ENCODE measurements at regions not wholly inside any gene's neighbourhood (a gene's known extent, or its start where the extent isn't known, plus 50 kb on each side); places are given as distances from the start of the nearest gene placed in this dataset.

DNA sequence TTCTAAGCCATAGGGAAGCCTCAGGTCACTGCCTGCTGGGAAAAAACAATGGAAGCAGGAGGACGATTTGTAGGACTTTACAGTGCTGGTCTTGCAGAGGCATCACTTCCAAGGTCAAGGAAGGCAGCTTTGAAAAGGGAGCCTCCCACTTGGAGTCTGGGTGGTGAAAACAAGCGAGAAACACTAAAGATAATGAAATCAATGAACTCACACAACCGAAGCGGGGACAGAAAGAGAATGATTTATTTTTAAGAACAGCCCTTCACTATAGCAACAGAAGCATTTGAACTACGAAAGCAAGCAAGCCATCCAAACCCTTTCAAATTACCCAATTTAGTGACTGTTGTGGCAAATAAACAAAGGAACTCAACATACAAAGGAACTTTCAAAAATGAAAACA lies 227.5 kb downstream of the THBS2 start:
- no peak for TF ChIP-seq POLR2AphosphoS5 (IDR thresholded peaks at IDR 0.05; ENCODE audit: borderline replicate concordance, low read depth, low read length)
- no peak for TF ChIP-seq EZH2 (IDR thresholded peaks at IDR 0.05)
- no peak for TF ChIP-seq FOXP2 (optimal IDR thresholded peaks at IDR 0.05; ENCODE audit: control extremely low read depth, extremely low read length, insufficient read depth)
